Activated T-cell treated with anti-CD3 and anti-CD28 coated beads for 48 hours (primary cell): ENCODE measurements at regions not wholly inside any gene's neighbourhood (a gene's known extent, or its start where the extent isn't known, plus 50 kb on each side); places are given as distances from the start of the nearest gene placed in this dataset.

Source experiments
- DNase-seq: peaks from one replicate; pipeline ENCODE4 v3.0.0-alpha.2; 2020; ENCODE audit warnings: low read depth

DNA sequence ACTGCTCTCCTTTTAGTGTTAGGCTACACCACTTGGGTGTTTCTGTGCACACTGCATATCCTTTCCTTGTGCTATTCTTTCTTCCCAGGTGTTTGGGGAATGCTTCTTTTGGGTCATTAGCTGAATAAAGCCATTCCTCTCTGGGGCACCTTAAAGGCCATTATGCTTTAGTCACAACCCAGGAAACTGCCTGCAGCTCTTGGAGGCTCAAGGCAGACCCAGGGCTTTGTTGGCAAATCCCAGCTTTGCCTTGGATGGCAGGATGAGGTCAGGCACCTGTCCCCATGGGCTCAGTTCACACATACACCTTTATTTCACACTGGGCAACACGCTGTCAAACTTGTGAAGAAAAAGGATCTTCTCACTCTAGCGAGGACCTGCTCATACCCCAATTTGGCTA lies 460.6 kb downstream of the CCSER2 start:
- no peak for DNase-seq

DNA sequence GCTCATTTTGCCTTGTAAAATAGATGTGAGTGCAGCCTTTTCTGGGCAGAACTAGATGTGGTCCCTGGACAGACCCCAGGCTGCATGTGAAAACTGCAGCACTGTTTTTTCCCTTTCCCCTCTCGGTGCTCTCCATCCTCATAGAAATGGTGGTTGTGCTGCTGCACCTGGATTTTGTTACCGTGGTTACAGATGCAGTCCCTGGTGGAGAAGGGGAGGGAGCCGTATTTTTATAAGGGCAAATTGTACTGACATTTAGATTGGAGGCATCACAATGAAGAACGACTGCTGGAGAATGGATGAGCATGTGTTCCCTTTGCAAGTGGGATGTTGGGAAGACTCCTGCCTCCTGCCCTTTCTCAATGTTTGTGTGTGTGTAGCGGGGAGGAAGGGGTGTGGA lies 469.9 kb downstream of the CCSER2 start:
- DNase-seq, result no peak

DNA sequence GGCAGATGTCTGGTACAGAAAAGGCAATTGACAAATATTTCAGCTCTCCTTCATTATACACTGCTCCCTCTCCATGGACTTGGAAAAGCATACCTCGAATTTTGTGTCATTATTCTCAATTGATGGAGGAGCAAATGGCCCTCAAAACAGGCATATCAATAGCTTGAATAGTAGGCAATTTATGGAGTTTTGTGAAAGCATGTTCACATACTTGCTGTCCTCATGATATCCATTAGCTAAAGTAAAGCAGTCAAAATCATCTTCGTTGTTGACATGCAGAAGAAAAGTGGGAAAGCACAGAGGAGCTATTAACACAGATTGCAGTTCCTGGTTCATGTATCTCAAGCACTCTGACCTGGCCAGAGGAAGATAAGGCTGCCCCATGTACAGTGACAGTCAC lies 472.8 kb downstream of the CCSER2 start:
- no peak for DNase-seq

DNA sequence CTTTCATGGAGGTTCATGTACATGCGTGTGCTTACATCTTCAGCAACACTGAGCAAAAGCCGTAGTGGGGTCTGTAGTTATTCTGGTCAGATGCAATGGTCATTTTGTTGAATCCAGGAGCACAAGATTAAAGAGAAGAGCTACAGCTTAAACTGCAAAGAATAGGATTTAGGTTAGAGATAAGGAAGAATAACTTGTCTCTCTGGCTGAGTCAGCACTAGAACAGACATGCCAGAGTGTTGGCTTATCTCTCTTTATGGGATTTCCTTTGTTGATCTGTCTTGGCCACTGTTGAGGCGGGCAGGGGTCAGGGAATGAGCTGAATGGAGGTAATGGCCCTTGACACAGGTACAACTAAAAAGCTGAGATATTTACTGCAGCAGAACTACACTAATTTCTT lies 473.5 kb downstream of the CCSER2 start:
- no peak for DNase-seq

DNA sequence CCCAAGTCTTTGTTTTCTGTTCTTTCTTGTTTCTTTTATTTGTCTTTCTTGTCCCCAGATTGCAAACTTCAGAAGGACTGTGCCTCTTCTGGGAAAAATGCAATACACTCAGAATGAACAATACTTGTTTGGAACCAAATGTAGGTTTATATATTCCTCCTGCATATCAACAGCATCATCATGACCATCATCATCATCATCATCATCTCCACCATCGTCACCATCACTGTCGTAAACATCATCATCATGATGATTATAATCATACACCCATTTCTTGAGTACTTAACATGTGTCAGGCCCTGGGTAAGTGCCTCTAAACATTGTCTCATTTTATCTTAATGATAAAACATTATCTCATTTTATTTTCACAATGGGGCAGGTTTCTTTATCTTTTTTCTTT lies 476.8 kb downstream of the CCSER2 start:
- no peak for DNase-seq

DNA sequence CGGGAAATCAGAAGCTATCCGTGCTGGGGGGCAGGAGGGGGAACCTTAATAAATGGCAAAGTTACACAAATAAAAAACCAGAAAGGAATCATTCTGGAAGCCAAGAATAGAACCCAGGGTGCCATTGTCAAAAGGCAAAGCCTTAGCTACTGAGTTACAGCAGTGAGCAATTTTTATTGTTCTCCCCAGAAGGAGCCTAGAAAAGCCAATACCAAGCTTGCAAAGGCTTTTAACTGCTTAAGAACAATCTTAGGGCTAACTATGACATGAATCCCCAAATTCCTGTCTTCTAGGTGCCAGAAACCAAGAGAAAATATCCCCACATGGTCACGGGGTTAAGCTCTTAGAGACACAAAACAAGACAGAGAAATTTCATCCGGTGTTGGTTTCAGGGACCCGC lies 482.7 kb downstream of the CCSER2 start:
- no peak for DNase-seq

DNA sequence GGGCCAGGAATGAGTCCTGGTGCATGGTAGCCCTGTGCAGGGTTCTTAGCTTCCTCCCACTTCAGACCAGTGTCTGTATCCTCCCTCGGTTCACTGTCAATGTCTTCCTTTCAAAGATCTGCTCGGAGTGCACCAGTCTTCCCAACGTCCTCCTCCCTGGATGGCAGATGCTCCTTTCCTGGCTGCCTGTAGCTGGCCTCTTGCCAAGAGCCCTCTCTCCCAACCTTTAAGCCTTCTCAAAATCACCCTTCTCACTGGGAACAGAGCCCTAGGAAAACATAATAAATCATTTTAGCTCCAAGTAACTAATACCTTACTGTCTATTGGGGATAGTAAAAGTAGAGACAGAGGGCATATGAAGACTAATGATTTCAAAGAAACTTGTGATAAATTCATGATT lies 490.6 kb downstream of the CCSER2 start:
- DNase-seq, result no peak

DNA sequence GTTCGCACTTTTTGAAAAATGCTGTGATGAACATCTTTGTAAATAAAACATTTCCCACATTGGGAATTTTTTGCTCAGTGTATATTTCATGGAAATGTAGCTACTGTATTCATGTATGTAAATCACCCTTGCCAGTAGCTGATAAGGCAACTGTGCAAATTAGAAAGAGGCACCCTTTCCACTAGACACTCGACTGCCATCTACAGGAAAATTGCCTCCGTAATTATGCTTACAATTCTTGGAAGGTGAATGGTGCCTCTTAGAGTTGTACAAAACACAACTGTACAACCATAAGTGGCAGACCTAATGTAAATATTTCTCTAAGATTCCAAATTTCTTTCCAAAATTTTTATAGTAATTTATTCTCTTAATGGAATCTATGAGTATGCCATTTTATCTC lies 491.7 kb downstream of the CCSER2 start:
- no peak for DNase-seq

DNA sequence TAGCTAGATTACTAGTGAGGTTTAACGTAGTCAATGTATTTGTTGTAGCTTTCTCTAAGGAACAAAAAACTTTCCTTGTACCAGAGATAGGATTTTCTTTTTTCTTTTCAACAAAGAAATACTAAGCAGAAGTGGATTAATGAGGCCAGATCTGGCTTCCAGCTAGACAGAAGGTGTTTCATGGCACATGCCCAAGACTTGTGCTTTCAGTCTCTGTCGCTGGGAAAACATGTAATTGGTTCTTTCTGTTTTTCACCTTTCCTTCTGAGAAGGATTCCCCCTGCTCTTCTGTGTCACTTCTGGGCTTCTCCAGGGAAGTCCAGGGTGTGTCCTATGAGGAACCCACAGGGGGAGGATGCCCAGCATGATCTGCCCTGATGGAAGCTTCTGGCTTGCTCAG lies 492.2 kb downstream of the CCSER2 start:
- no peak for DNase-seq

DNA sequence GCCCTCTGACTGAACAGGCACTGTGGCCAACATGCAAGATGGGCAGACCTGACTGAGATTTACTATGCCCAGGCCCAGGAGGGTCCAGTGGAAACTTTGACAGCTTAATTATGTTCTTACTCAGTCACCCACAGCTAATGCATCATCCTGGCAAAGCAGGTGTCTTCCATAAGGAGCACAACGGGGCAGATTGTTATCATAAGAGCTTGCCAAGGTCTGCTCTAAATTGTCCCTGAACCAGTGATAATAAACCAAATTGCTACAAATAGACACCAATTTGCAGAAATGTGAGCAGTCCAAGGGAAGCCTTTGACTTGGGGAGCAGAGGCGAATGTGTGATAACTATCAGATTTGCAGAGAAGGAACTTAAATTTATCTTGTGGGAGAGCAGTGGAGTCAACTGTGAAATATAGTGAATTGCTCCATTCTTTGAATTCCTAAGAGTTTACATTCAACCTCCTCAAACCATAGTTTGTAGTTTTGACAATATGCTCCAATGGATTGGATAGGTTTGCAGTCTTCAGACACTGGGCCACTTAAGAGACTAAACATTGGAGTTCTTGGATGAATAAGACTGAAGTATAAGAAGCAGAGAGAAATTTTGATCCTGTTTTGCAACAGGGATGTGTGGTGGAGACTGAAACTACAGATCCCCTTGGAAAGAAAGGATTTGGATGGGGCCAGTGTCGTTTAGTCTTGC lies 494.7 kb downstream of the CCSER2 start:
- no peak for DNase-seq

DNA sequence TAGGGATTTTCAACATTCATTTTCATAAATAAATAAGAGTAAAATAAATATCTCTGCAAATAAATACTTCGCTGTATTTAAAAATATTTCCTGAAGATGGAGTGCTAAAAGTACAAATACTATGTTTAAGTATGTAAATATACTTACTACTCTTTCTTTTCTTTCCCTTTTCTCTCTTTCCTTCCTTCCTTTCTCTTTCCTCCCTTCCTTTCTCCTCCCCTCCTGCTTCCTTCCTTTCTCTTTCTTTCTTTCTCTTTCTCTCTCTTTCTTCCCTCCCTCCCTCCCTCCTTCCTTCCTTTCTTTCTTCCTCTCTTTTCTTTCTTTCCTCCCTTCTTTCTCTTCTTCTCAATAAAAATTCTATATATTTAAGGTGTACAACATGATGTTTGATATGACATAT lies 496.1 kb downstream of the CCSER2 start:
- no peak for DNase-seq

DNA sequence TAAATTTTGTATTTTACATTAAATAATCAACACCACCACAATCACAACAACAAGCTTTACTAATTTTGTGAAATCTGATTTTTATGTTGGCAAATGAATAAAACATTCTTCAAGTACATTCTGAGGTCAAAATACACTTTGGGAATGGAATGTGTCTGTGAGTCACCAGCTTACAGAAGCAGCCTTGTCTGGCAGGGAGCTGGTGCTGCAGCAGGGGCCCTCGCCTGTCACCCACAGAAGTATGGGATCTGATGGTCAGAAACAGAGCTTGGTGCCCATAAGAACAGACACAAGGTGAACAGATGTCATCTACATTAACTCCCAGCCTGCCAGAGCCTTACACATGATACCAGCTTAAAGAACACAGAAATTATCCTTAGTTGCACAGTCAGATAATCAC lies 496.9 kb downstream of the CCSER2 start:
- no peak for DNase-seq

DNA sequence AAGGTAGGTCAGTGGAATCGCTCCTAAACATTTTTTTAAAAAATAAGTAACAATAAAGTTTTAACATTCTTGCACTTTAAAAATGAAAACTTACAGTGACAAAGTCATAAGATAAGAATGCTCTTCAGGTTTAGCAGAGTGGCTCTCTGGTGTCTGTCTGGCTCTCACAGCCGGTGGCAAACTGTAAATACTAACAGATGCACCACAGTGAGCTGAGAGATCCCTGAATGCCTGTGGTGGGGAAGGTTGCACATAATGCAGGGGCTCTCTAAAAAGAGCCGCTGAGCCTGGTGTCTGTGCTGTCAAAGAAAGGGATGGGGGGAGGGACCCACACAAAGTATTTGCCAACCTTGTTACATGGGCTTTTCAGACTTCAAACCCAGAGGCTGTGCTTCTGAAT lies 498.3 kb downstream of the CCSER2 start:
- no peak for DNase-seq

DNA sequence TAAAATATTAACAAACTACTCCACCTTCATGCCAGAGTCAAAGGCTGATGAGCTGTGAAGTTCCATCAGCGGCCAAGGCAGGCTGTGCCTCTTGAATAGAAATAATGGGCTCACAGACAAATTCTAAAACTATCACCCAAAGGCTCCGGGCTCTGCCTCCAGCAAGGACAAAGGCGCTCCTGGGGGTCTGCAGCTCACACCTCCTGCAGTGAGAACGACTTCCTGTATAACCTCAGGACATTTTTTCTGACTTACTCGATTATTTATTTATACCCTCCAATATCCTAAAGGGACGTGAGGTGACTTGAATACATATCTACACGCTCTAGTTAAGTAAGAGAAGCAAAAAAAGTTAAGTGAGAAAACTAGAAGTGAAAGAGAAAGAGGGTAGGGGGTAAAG lies 500.7 kb downstream of the CCSER2 start:
- DNase-seq, result no peak

DNA sequence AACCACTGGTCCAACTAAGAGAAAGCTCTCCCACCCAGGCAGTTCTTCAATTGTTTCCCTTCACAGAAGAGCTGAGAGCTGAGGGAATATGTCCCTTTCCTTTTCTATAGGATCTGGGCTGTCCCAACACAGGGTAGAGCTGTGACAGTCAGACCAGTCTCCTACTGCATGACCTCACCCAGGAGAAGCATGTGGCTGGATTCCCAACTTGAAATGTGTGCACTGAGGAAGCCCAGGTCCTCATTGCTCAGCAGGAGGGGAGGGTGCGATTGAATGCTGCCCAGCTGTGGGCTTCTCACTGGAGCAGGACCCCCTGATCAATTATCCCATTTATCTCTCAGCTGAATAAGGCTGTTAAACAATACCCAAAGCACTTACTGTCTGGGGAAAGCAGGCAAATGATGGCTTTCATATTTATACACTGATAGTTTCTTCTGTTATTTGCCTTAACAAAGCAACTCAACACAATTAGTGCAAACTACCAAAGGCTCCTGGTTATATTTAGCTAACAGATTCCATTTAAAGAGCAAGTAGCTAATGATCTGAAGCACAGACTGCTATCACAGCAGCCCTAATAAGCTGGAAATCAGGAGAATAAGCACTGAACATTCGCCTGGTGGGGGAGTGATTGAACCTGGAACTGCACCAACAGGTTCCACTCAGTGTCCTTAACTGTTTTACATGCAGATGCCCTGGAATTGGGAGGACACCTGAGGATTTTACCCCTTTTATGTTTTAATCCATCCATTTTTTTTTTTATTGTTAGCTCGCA lies 508.8 kb downstream of the CCSER2 start:
- no peak for DNase-seq

DNA sequence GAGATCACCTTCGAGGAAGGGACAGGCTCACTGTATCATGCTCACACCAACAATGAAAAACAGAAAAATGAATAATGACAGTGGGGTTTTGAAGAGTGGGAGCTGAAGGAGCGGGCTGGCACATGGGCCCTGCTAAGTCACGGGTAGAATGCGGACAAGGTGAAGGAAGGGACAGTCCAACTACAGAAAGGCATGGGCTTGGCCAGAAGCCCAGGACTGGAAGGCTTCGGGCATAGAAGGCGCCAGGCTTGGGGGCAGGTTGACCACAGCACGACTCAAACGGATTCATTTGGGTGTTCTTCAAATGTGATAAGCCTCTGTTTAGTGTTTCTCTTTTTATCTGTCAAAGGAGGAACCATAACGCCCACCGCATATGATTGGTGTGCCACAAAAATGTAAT lies 509.5 kb downstream of the CCSER2 start:
- DNase-seq, result no peak

DNA sequence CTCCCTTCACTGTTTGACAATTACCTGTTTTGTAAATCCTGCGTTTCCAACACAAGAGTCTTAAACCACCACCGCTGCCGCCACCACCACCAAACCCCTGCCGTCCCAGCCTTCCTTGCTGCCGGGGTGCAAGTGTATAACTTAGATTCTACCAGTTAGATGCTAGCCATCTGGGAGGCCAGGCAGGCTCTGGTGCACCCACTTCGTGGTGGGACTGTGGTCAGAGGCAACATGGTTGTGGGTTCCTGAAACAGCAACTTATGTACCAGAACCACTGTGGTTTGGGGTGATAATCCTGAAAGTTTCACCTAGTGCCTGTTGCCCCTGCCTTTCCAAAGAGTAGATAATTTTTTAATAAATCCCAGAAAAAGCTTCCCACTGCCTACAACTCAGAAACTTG lies 510.5 kb downstream of the CCSER2 start:
- no peak for DNase-seq

DNA sequence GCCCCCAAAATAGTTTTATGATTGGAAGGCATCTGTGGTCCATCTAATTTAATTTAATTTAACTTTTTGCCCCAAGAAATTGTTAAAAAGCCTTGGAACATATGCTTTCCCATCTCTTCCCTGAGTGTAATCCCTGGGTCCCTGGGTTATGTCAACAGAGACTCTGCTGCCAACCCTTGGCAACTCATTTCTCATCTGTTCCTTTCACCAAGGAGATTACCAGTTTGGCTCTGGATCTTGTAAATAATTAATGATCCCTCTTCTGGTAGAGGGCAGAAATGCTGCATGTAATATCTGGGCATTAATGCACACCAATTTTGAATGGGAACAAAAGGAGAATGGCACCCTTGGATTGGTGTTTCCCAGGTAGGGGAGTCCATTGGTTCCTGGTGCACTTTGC lies 514.2 kb downstream of the CCSER2 start:
- DNase-seq, result no peak

DNA sequence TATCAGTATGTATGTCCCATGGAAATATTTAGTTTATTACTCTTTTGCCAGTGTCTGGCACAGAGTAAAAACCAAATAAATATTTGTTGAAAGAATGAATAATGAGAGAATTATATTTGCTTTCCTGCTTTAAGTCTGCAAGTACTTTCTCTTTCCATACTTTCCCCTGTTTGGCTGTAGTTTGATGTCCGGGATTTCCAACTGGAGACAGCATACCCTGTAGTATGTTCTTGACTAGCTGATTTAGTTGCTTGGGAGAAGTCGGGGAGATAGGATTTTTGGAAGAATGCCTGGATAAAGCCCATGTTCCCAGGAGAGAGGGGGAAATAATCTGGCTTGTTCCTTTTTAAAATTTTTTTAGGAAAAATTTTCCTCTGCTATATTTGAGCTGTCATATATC lies 516.1 kb downstream of the CCSER2 start:
- no peak for DNase-seq

DNA sequence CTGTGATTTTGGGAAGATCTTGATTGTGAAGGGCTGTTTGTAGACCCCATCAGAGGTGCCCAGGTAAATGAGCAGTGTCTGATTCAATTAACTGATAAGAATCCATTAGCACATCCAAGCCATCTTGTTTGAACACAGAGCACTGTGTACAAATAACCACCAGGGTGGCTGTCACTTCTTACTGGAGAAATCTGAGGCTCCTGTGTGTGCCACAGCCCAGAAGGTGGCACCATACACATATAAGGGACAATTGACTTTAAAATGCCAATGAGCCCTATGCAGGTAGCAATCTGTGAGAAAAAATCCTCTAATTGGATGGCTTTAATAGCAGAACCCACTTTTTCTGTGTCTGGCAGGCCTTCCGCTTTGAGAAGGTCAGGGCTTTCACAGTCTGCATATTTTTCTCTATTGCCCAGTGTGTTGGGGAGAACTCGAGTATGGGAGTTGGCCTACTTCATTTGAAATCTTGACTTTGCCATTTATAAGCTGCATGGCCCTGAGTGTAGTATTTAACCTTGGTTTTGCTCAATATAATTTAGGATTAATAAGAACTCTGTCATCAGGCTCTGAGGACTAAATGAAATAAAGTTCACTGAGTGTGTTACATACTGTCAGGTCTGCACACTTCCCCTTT lies 517.4 kb downstream of the CCSER2 start:
- DNase-seq, result no peak

DNA sequence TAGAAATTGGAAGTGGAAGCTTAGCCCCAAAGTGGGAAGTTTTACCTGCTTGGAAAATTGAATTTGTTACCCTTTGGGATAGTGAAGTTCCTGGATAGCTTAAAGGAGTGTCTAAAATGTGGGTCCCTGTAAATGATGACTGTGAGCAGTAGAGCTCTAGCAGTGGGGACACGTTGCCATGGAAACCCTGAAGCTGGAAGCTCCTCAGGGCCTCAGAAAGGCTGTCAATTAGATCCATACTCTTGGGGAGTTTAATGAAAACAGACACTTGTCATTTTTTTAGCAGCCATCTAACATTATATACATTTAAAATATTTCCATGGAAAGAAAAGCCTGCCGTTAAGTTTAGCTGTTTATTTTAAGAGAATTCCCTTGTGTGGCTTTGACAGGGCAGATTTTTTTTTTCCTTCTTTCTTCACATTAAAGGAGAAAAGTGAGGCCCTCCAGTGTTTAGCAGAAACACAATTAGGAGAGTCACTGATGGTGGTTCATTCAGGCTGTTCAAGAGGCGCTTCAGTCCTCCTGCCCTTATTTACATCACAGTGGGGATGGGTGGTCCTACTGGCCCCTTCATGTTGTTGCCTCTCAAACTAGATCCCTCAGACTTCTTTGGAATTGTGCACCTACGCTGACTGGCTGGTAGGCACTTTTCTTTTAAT lies 518.4 kb downstream of the CCSER2 start:
- DNase-seq, result no peak

DNA sequence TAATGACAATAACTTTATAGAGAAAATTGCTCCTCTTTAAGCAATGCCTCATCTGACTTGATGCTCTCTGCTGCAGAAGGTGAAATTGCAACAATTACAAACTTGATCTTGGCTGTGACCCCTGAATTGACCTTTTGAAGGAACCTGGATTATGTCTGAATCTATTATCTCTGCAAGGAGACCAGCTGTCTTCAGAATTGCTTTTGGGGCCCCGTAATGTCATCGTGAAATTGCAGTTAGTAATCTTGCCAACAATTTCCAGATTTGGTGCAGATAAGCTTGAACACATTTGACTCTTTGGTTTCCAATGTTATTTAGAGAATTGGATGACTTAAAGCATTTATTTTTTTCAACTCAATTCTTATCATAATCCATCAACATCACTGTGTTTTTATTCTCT lies 520.6 kb downstream of the CCSER2 start:
- no peak for DNase-seq

DNA sequence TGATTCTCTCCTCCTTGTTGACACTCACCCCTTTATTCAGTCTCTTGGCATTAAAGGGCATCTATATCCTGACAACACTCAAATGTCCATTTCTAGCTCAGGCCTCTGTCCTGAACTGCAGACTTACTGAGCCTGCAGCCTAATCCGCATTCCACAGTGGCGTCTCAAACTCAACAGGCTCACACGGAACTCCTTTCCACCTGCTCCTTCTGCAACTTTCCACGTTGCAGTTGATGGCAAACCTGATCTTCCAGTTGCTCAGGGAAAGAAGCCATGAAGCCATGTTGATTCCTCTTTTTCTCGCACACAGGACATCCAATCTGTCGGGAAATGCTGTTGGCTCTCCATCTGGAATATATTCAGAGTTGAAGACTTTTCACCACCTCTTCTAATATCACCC lies 522.4 kb downstream of the CCSER2 start:
- no peak for DNase-seq
